ENCODE measurements at regions not wholly inside any gene's neighbourhood (a gene's known extent, or its start where the extent isn't known, plus 50 kb on each side); places are given as distances from the start of the nearest gene placed in this dataset.

- Histone ChIP-seq H3K79me2 (ENCODE audit: low read length) (no peaks in the 10 kb centered on the region), H3K4me1 (ENCODE audit: low read length) (no peaks in the 10 kb centered on the region), H4K20me1 (ENCODE audit: insufficient read depth, low read depth, low read length) (no peaks in the 10 kb centered on the region), H3K36me3 (ENCODE audit: insufficient read depth, low read length) (no peaks in the 10 kb centered on the region), H2AFZ (ENCODE audit: low read length) (no peak overlapping the region), H3K27ac (ENCODE audit: low read length) (no peak overlapping the region), H3K9ac (ENCODE audit: low read length) (no peak overlapping the region), H3K4me3 (ENCODE audit: low read length) (no peak overlapping the region), H3K9me2 (replicated peaks; ENCODE audit: insufficient read depth, low read length) (no peaks in the 10 kb centered on the region), H3K27me3 (ENCODE audit: low read length) (no peaks in the 10 kb centered on the region), H3K9me3 (ENCODE audit: low read length) (no peaks in the 10 kb centered on the region), H3K4me2 (ENCODE audit: low read depth, low read length, poor library complexity, severe bottlenecking) (no peak overlapping the region)
- no peak for DNase-seq
Observed at GRCh38 chr3:124577494-124578167, 152.6 kb upstream of the UMPS start.

GRCh38 chr3:124579641-124580040 is 150.6 kb upstream of the UMPS start:
- H3K9me3 ChIP-seq (ENCODE audit: low read length) = no peaks in the 10 kb centered on the region
- H3K27ac ChIP-seq (ENCODE audit: low read length) = no peak overlapping the region
- H4K20me1 ChIP-seq (ENCODE audit: insufficient read depth, low read depth, low read length) = no peaks in the 10 kb centered on the region
- no peak overlapping the region for H3K4me3 ChIP-seq (ENCODE audit: low read length)
- no peaks in the 10 kb centered on the region for H3K79me2 ChIP-seq (ENCODE audit: low read length)
- no peaks in the 10 kb centered on the region for H3K4me1 ChIP-seq (ENCODE audit: low read length)
- H3K4me2 ChIP-seq (ENCODE audit: low read depth, low read length, poor library complexity, severe bottlenecking) = no peak overlapping the region
- H3K9ac ChIP-seq (ENCODE audit: low read length) = no peak overlapping the region
- H3K9me2 ChIP-seq (replicated peaks; ENCODE audit: insufficient read depth, low read length) = no peaks in the 10 kb centered on the region
- H3K27me3 ChIP-seq (ENCODE audit: low read length) = no peaks in the 10 kb centered on the region
- no peak overlapping the region for H2AFZ ChIP-seq (ENCODE audit: low read length)
- DNase-seq = no peak
- H3K36me3 ChIP-seq (ENCODE audit: insufficient read depth, low read length) = no peaks in the 10 kb centered on the region

GRCh38 chr3:124582196-124582595 is 148.1 kb upstream of the UMPS start:
- Histone ChIP-seq H3K4me3 (ENCODE audit: low read length) (no peak overlapping the region), H4K20me1 (ENCODE audit: insufficient read depth, low read depth, low read length) (no peaks in the 10 kb centered on the region), H3K27ac (ENCODE audit: low read length) (no peak overlapping the region), H2AFZ (ENCODE audit: low read length) (no peak overlapping the region), H3K36me3 (ENCODE audit: insufficient read depth, low read length) (no peaks in the 10 kb centered on the region), H3K9ac (ENCODE audit: low read length) (no peak overlapping the region), H3K4me2 (ENCODE audit: low read depth, low read length, poor library complexity, severe bottlenecking) (no peak overlapping the region), H3K4me1 (ENCODE audit: low read length) (no peaks in the 10 kb centered on the region), H3K9me2 (replicated peaks; ENCODE audit: insufficient read depth, low read length) (no peaks in the 10 kb centered on the region), H3K9me3 (ENCODE audit: low read length) (no peaks in the 10 kb centered on the region), H3K79me2 (ENCODE audit: low read length) (no peaks in the 10 kb centered on the region), H3K27me3 (ENCODE audit: low read length) (no peaks in the 10 kb centered on the region)
- DNase-seq = no peak

DNA sequence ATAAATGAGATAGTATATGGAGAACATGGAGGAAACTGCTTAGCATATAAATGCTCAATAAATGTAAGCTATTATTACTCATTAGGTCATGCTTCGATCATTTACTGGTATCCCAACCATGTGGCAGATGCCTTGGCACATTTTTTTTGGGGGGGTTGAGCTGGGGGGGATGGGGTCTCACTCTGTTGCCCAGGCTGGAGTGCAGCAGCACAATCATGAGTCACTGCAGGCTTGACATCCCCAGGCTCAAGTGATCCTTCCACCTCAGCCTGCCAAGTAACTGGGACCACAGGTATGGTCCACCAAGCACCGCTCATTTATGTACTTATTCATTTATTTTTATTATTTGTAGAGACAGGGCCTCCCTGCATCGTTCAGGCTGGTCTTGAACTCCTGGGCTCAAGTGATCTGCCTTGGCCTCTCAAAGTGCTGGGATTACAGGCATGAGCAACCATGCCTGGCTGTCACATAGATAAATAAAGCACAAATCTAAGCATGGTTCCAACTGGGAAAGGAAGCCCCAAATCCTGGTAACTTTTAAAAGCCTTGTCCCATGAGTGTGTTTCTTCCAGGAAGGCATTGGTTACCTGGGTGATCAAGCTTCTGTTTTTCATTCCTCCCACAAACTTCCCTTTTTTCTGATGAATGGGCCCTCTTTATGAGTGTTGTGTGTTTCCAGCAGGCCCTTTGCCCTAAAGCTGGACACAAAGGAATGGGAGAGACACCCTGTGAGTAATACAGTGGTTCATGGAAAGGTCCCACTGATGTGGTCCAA is 147.4 kb upstream of the UMPS start:
- Histone ChIP-seq H3K9me3 (ENCODE audit: low read length) (no peaks in the 10 kb centered on the region), H4K20me1 (ENCODE audit: insufficient read depth, low read depth, low read length) (no peaks in the 10 kb centered on the region), H3K27me3 (ENCODE audit: low read length) (no peaks in the 10 kb centered on the region), H3K27ac (ENCODE audit: low read length) (no peak overlapping the region), H2AFZ (ENCODE audit: low read length) (no peak overlapping the region), H3K4me2 (ENCODE audit: low read depth, low read length, poor library complexity, severe bottlenecking) (no peak overlapping the region), H3K4me1 (ENCODE audit: low read length) (no peaks in the 10 kb centered on the region), H3K79me2 (ENCODE audit: low read length) (no peaks in the 10 kb centered on the region), H3K4me3 (ENCODE audit: low read length) (no peak overlapping the region), H3K9me2 (replicated peaks; ENCODE audit: insufficient read depth, low read length) (no peaks in the 10 kb centered on the region), H3K9ac (ENCODE audit: low read length) (no peak overlapping the region), H3K36me3 (ENCODE audit: insufficient read depth, low read length) (no peaks in the 10 kb centered on the region)
- DNase-seq = no peak

DNA sequence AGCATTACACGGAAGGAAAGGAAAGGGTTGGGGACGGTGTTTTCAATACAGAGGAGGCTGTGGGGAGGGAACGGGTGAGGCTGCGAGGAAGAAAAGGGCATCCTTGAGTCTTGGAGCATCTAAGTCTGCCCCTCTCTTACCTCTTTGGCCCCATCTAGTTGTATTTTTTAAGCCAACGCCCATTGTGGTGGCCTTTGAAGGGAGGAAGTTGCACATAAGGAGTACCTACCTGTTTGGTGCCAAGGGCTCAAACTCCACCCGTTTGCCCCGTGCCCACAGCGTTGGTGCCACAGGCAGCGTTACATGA is 146.1 kb upstream of the UMPS start:
- Histone ChIP-seq H3K4me1 (ENCODE audit: low read length) (no peaks in the 10 kb centered on the region), H3K27ac (ENCODE audit: low read length) (no peak overlapping the region), H4K20me1 (ENCODE audit: insufficient read depth, low read depth, low read length) (no peaks in the 10 kb centered on the region), H3K9me2 (replicated peaks; ENCODE audit: insufficient read depth, low read length) (no peaks in the 10 kb centered on the region), H3K4me3 (ENCODE audit: low read length) (no peak overlapping the region), H3K27me3 (ENCODE audit: low read length) (no peaks in the 10 kb centered on the region), H3K9me3 (ENCODE audit: low read length) (no peaks in the 10 kb centered on the region), H3K79me2 (ENCODE audit: low read length) (no peaks in the 10 kb centered on the region), H2AFZ (ENCODE audit: low read length) (no peak overlapping the region), H3K9ac (ENCODE audit: low read length) (no peak overlapping the region), H3K36me3 (ENCODE audit: insufficient read depth, low read length) (no peaks in the 10 kb centered on the region), H3K4me2 (ENCODE audit: low read depth, low read length, poor library complexity, severe bottlenecking) (no peak overlapping the region)
- no peak for DNase-seq

- Histone ChIP-seq H3K79me2 (ENCODE audit: low read length) (no peaks in the 10 kb centered on the region), H3K4me2 (ENCODE audit: low read depth, low read length, poor library complexity, severe bottlenecking) (no peak overlapping the region), H3K27ac (ENCODE audit: low read length) (no peak overlapping the region), H2AFZ (ENCODE audit: low read length) (no peak overlapping the region), H3K4me3 (ENCODE audit: low read length) (no peak overlapping the region), H3K36me3 (ENCODE audit: insufficient read depth, low read length) (no peaks in the 10 kb centered on the region), H3K4me1 (ENCODE audit: low read length) (no peaks in the 10 kb centered on the region), H3K9me3 (ENCODE audit: low read length) (no peaks in the 10 kb centered on the region), H3K27me3 (ENCODE audit: low read length) (no peaks in the 10 kb centered on the region), H3K9me2 (replicated peaks; ENCODE audit: insufficient read depth, low read length) (no peaks in the 10 kb centered on the region), H3K9ac (ENCODE audit: low read length) (no peak overlapping the region), H4K20me1 (ENCODE audit: insufficient read depth, low read depth, low read length) (no peaks in the 10 kb centered on the region)
- no peak for DNase-seq
Observed at GRCh38 chr3:124584552-124585391, 145.5 kb upstream of the UMPS start.

DNA sequence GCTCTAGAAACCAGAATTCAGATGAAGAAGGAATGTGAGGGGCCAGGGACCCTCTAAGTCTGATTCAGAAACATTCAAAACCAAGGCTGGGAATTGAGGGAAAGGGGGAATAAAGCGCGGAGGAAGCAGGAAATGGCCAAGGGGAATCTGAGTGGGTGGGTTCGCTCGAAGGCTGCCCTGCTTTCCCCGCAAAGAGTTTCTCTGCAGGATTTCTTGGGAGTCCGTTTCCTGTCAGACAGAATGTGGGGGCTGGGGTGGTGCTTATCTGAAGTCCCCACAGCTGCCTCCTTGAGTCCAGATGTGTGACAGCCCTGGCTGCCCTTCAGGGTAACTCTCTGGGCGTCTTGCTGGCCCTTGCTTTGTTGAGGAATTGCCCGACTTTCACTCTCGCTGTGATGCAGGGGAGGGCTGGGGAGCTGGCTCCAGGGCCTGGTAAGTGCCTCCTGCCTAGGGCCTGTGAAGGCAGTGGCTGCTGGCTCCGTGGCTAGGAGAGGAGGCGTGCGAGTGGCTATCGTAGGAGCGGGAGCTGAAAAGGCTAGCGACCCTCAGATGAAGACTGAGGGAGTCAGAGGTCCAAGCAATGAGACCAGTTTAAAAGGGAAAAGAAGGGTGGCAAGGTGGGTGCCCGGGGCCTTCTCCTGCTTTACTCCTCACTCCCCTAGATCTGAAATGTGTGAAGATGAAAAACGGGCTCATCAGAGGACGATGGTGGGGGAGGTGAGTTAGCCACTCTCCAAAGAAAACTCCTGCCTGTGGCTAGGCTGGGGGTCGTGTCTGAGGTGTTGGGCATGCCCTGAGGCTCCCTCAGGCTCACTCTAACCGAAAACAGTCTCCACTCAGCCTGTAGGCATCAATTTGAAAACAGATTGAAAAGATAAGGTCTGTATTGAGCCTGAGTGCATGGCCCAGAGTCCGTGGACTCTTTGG is 143.9 kb upstream of the UMPS start:
- H3K27ac ChIP-seq (ENCODE audit: low read length) = no peak overlapping the region
- no peaks in the 10 kb centered on the region for H3K9me3 ChIP-seq (ENCODE audit: low read length)
- DNase-seq = no peak
- no peaks in the 10 kb centered on the region for H4K20me1 ChIP-seq (ENCODE audit: insufficient read depth, low read depth, low read length)
- H3K4me2 ChIP-seq (ENCODE audit: low read depth, low read length, poor library complexity, severe bottlenecking) = no peak overlapping the region
- no peaks in the 10 kb centered on the region for H3K79me2 ChIP-seq (ENCODE audit: low read length)
- no peaks in the 10 kb centered on the region for H3K36me3 ChIP-seq (ENCODE audit: insufficient read depth, low read length)
- no peaks in the 10 kb centered on the region for H3K9me2 ChIP-seq (replicated peaks; ENCODE audit: insufficient read depth, low read length)
- H3K4me3 ChIP-seq (ENCODE audit: low read length) = no peak overlapping the region
- H3K9ac ChIP-seq (ENCODE audit: low read length) = no peak overlapping the region
- H2AFZ ChIP-seq (ENCODE audit: low read length) = no peak overlapping the region
- no peaks in the 10 kb centered on the region for H3K4me1 ChIP-seq (ENCODE audit: low read length)
- no peaks in the 10 kb centered on the region for H3K27me3 ChIP-seq (ENCODE audit: low read length)

All from Karpas-422 (cell line).